ENCODE measurements at regions not wholly inside any gene's neighbourhood (a gene's known extent, or its start where the extent isn't known, plus 50 kb on each side); places are given as distances from the start of the nearest gene placed in this dataset.
"Not testable (repeated sequence)": the region's sequence is repeated elsewhere in the genome, so short reads cannot be mapped to it uniquely, and the experiment has no call there.

DNA sequence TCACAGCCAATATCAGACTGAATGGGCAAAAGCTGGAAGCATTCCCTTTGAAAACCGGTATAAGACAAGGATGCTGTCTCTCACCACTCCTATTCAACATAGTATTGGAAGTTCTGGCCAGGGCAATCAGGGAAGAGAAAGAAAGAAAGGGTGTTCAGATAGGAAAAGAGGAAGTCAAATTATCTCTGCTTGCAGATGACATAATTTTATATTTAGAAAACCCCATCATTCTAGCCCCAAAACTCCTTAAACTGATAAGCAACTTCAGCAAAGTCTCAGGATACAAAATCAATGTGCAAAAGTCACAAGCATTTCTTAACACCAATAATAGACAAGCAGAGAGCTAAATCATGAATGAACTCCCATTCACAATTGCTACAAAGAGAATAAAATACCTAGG lies 461.7 kb downstream of the PDGFC start:
- TF ChIP-seq POLR2A (IDR thresholded peaks at IDR 0.05; ENCODE audit: borderline replicate concordance, extremely low read depth, insufficient read depth, insufficient read length); SIN3A (IDR thresholded peaks at IDR 0.05; ENCODE audit: low read depth): not testable (repeated sequence)

Data from HCT116 (cell line).